Fibroblast of pulmonary artery (primary cell): ENCODE measurements at regions not wholly inside any gene's neighbourhood (a gene's known extent, or its start where the extent isn't known, plus 50 kb on each side); places are given as distances from the start of the nearest gene placed in this dataset.

Experiments
- DNase-seq: peaks from one replicate; pipeline ENCODE4 v3.0.0-alpha.2; 2010; ENCODE audit warnings: low read depth
- H3K4me3 ChIP-seq: replicated peaks from 2 replicates; pipeline ENCODE4 v1.5.1; 2011; ENCODE audit warnings: low read depth, mild to moderate bottlenecking, control low read depth, low read length, moderate library complexity
- TF ChIP-seq, protein P1 (sequence below): IDR thresholded peaks from 2 replicates; pipeline ENCODE4 v1.5.1; 2011; ENCODE audit warnings: mild to moderate bottlenecking, control low read depth, low read length, inconsistent platforms; ENCODE audit errors: missing control alignments

- DNase-seq = no peak
- TF ChIP-seq, protein P1, sequence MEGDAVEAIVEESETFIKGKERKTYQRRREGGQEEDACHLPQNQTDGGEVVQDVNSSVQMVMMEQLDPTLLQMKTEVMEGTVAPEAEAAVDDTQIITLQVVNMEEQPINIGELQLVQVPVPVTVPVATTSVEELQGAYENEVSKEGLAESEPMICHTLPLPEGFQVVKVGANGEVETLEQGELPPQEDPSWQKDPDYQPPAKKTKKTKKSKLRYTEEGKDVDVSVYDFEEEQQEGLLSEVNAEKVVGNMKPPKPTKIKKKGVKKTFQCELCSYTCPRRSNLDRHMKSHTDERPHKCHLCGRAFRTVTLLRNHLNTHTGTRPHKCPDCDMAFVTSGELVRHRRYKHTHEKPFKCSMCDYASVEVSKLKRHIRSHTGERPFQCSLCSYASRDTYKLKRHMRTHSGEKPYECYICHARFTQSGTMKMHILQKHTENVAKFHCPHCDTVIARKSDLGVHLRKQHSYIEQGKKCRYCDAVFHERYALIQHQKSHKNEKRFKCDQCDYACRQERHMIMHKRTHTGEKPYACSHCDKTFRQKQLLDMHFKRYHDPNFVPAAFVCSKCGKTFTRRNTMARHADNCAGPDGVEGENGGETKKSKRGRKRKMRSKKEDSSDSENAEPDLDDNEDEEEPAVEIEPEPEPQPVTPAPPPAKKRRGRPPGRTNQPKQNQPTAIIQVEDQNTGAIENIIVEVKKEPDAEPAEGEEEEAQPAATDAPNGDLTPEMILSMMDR = no peak
- no peak overlapping the region for H3K4me3 ChIP-seq
Observed at GRCh38 chr4:27775156-27775555, 914.5 kb downstream of the STIM2 start.

GRCh38 chr4:27779827-27780226 lies 919.2 kb downstream of the STIM2 start:
- TF ChIP-seq, protein P1 = no peak
- H3K4me3 ChIP-seq = no peak overlapping the region
- no peak for DNase-seq

- DNase-seq = no peak
- H3K4me3 ChIP-seq = no peak overlapping the region
- TF ChIP-seq, protein P1 = no peak
Observed at GRCh38 chr4:27787195-27787594, 926.6 kb downstream of the STIM2 start.

DNA sequence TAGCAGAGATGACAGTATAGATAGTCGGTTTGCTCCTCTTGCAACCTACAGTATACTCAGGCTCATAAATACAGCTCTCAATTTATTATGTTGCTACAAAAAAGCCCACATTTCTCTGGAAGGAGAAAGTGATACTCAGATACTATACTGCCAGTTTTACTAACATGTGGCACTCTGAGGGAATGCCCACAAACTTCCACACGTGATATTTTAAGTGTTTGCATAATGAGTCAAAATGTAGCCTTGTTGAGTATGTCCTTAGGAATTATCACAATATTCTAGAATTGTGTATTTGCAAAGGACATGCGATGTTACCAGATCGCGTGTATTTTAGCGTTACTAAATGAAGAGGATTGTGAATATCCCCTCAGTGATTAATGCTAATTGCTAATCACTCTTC lies 929.1 kb downstream of the STIM2 start:
- DNase-seq = no peak
- TF ChIP-seq, protein P1 = no peak
- no peak overlapping the region for H3K4me3 ChIP-seq

- TF ChIP-seq, protein P1 = no peak
- DNase-seq = peak; percentile 16
Observed at GRCh38 chr4:27790911-27791310, 930.3 kb downstream of the STIM2 start.

GRCh38 chr4:27791640-27792039 lies 931.0 kb downstream of the STIM2 start:
- H3K4me3 ChIP-seq = no peak overlapping the region
- DNase-seq = peak; percentile 43
- TF ChIP-seq, protein P1 = no peak

More at GRCh38 chr4:27790911-27791310, 930.3 kb downstream of the STIM2 start:
- H3K4me3 ChIP-seq = no peak overlapping the region

DNA sequence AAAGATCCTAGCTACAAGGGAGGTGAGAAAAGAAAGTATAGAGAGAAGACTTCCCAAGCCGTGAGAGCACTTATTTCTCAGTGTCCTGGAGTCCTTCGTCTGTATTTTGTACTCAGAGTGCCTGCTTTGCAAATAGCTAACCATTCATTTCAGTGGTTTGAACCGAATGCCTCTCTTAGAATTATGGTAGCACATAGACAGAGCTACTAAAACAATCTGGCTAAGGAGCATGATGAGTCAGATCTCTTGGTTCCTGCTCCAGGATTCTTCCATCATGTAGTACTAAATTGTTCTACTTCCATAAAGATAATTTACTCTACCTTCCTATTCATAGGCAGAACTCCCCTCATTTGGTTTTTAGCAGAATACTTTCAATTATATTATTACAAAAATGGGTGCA lies 946.6 kb downstream of the STIM2 start:
- TF ChIP-seq, protein P1 = no peak
- no peak overlapping the region for H3K4me3 ChIP-seq
- DNase-seq = no peak
